Suprapubic skin (tissue), 3 donors: ENCODE measurements at regions not wholly inside any gene's neighbourhood (a gene's known extent, or its start where the extent isn't known, plus 50 kb on each side); places are given as distances from the start of the nearest gene placed in this dataset.

ENCODE experiments used
- CTCF ChIP-seq, 2 donors: fragments of 200-600 bp in 1 of 2; fragments of 450-650 bp in 1 of 2; sonication (generic) in 1 of 2; IDR thresholded peaks; one replicate each; pipeline ENCODE4 v1.5.1; 2016 to 2019; ENCODE audit warnings: antibody characterized with exemption in 2 of 2, mild to moderate bottlenecking in 1 of 2, moderate library complexity in 1 of 2
- EP300 ChIP-seq: sonication (generic); formaldehyde crosslinking; IDR thresholded peaks from one replicate; pipeline ENCODE4 v1.6.1; 2017; ENCODE audit warnings: antibody characterized with exemption
- POLR2A ChIP-seq, 2 donors: fragments of 450-650 bp; IDR thresholded peaks; one replicate each; pipeline ENCODE4 v1.6.1; 2017; ENCODE audit warnings: antibody characterized with exemption in 2 of 2, mild to moderate bottlenecking in 2 of 2, moderate library complexity in 2 of 2

- TF ChIP-seq CTCF (IDR thresholded peaks at IDR 0.05): no peak
- no peak for TF ChIP-seq POLR2A (IDR thresholded peaks at IDR 0.05)
- TF ChIP-seq EP300: no peak
Observed at GRCh38 chr6:169158691-169159090, 95.0 kb downstream of the THBS2 start.
